ENCODE measurements at regions not wholly inside any gene's neighbourhood (a gene's known extent, or its start where the extent isn't known, plus 50 kb on each side); places are given as distances from the start of the nearest gene placed in this dataset.

- H3K9me3 ChIP-seq = no peaks in the 10 kb centered on the region
- no peak for DNase-seq
- no peaks in the 10 kb centered on the region for H3K36me3 ChIP-seq
- no peak overlapping the region for H3K4me3 ChIP-seq
- TF ChIP-seq CTCF (IDR thresholded peaks at IDR 0.05) = no peak
- no peak overlapping the region for H3K27ac ChIP-seq
- H3K27me3 ChIP-seq = no peaks in the 10 kb centered on the region
- H3K4me1 ChIP-seq = no peaks in the 10 kb centered on the region
- intact Hi-C loops (cut with DNase I; ENCODE audit: low total_unique reads) = no loop called here
Measured at GRCh38 chr9:2493529-2493928, 128.1 kb upstream of the VLDLR start.

- intact Hi-C loops (cut with DNase I; ENCODE audit: low total_unique reads) = no loop called here
- H3K36me3 ChIP-seq = no peaks in the 10 kb centered on the region
- H3K27ac ChIP-seq = no peak overlapping the region
- no peak overlapping the region for H3K4me3 ChIP-seq
- no peak for DNase-seq
- no peaks in the 10 kb centered on the region for H3K4me1 ChIP-seq
- H3K27me3 ChIP-seq = no peaks in the 10 kb centered on the region
- TF ChIP-seq CTCF (IDR thresholded peaks at IDR 0.05) = no peak
- H3K9me3 ChIP-seq = no peaks in the 10 kb centered on the region
Measured at GRCh38 chr9:2494562-2494961, 127.0 kb upstream of the VLDLR start.

GRCh38 chr9:2495221-2496005, 126.2 kb upstream of the VLDLR start:
- Histone ChIP-seq H3K4me3 (no peak overlapping the region), H3K4me1 (no peaks in the 10 kb centered on the region), H3K36me3 (no peaks in the 10 kb centered on the region), H3K27me3 (no peaks in the 10 kb centered on the region), H3K27ac (no peak overlapping the region), H3K9me3 (no peaks in the 10 kb centered on the region)
- intact Hi-C loops (cut with DNase I; ENCODE audit: low total_unique reads) = no loop called here
- TF ChIP-seq CTCF (IDR thresholded peaks at IDR 0.05) = no peak
- DNase-seq = no peak

- Histone ChIP-seq H3K4me1 (no peaks in the 10 kb centered on the region), H3K27ac (no peak overlapping the region), H3K9me3 (no peaks in the 10 kb centered on the region), H3K36me3 (no peaks in the 10 kb centered on the region), H3K4me3 (no peak overlapping the region), H3K27me3 (no peaks in the 10 kb centered on the region)
- TF ChIP-seq CTCF (IDR thresholded peaks at IDR 0.05) = no peak
- intact Hi-C loops (cut with DNase I; ENCODE audit: low total_unique reads) = no loop called here
- DNase-seq = no peak
Measured at GRCh38 chr9:2496169-2496568, 125.4 kb upstream of the VLDLR start.

GRCh38 chr9:2496934-2497333, 124.7 kb upstream of the VLDLR start:
- no peak for TF ChIP-seq CTCF (IDR thresholded peaks at IDR 0.05)
- Histone ChIP-seq H3K27ac (no peak overlapping the region), H3K27me3 (no peaks in the 10 kb centered on the region), H3K36me3 (no peaks in the 10 kb centered on the region), H3K4me1 (no peaks in the 10 kb centered on the region), H3K4me3 (no peak overlapping the region), H3K9me3 (no peaks in the 10 kb centered on the region)
- no peak for DNase-seq
- intact Hi-C loops (cut with DNase I; ENCODE audit: low total_unique reads) = no loop called here
